ENCODE measurements at regions not wholly inside any gene's neighbourhood (a gene's known extent, or its start where the extent isn't known, plus 50 kb on each side); places are given as distances from the start of the nearest gene placed in this dataset.
"Not testable (repeated sequence)": the region's sequence is repeated elsewhere in the genome, so short reads cannot be mapped to it uniquely, and the experiment has no call there.

- TF ChIP-seq POLR2A, CTCF, EP300 (IDR thresholded peaks at IDR 0.05): not testable (repeated sequence)
These were observed 86.5 kb upstream of the HMCN1 start for GRCh38 chr1:185647597-185648267.

Data from sigmoid colon (tissue), 4 donors.